ENCODE measurements at regions not wholly inside any gene's neighbourhood (a gene's known extent, or its start where the extent isn't known, plus 50 kb on each side); places are given as distances from the start of the nearest gene placed in this dataset.

DNA sequence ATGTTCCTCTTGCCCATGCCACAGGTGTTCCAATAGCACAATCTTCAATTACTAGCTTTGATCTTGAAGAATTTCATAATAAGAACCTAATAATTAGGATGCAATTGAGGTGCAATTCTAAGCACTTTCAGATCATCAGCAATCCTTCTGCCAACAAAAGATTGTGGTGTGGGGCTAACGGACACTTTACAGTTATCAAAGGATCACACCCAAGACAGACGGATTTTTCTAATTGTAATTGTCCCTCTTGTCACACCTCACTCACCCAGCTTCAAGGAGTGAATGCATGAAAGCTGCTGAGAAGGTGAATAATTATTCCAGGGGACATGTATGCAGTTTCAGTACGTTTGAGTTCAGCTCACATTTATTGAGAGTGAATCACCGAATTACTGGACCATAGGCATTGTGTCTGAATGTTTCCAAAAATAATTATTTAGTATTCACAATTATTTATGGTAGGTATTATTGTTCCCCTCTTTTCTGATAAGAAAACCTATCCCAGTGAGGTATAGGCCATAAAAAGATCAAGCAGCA lies 438.5 kb upstream of the TRIB2 start:
- DNase-seq (ENCODE audit: low read depth in 2 of 2, low spot score in 1 of 2), result no peak

DNA sequence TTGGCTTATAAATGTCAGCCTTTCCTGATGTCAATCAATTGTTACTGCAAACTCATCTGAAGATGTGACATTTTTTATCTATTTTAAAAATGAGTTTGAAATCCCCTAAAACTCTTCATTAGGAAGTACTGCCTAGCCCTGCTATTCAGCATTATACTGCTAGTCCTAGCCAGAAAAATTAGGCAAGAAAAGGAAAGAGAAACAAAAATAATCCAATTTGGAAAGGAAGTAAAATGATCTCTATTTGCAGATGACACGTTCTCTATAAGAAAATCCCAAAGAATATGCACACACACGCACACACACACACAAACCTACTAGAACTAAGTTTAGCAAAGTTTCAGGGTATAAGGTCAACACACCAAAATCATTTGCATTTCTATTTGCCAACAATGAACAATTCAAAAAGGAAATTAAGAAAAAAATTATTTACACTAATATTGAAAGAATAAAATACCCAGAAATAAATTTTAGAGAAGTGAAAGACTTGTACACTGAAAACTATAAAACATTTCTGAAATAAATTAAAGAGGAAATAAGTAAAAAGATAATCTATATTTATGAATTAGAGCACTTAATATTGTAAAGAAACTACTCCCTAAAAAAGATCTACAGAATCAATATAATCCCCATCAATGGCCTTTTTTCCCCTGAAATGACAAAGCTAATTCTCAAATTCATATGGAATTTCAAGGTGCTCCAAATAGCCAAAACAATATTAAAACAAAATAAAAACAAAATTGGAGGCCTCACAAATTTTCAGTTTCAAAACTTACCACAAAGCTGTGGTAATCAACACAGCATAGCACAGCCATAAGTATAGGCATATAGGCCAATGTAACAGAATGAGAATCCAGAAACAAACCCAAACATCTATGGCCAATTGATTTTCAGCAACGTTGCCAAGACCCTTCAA lies 433.7 kb upstream of the TRIB2 start:
- no peak for DNase-seq (ENCODE audit: low read depth in 2 of 2, low spot score in 1 of 2)

DNA sequence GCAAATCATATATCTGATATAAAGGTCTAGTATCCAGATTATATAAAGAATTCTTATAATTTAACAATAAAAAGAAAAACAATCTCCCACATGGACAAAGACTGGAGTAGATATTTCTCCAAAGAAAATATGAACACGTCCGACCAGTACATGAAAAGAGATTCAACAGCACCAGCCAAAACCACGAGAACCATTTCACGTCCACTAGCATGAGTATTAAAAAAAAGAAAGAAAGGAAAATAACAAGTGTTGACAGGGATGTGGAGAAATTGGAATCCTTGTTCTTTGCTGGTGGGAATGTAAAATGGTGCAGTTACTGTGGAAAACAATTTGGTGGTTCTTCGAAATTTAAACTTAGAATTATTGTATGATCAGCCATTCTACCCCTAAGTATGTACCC lies 432.7 kb upstream of the TRIB2 start:
- no peak for DNase-seq (ENCODE audit: low read depth in 2 of 2, low spot score in 1 of 2)

DNA sequence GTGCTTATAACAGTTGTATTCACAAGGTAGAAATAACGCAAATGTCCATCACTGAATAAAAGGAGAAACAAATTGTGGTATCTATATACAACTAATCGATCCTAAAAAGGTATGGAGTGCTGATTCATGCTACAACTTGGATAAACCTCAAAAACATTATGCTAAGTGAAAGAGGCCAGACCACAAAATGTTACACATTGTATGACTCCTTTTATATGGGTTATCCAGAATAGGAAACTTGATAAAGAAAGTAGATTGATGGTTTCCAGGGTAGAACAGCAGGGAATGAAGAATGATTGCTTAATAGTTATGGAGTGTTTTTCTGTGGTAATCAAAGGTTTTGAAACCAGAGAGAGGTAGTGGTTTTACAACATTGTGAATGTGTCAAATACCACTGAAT lies 432.2 kb upstream of the TRIB2 start:
- DNase-seq (ENCODE audit: low read depth in 2 of 2, low spot score in 1 of 2), result no peak

DNA sequence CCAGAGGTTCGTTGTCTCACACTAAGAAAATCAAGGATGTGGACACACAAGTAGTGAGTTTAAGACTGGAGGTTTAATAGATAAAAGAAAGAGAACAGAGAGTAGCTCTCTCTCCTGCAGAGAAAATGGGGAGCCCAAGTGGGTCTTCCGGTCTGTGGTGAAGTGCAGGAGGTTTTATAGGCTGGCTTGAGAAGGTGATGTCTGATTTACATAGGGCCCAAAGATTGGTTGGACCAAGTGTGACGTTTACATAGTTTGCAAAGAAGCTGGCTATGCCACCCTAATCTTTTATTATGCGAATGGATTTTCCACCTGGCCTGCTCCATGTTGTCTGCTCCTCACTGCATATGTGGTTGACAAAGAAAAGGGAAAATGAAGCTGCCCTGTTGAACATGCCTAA lies 430.4 kb upstream of the TRIB2 start:
- no peak for DNase-seq (ENCODE audit: low read depth in 2 of 2, low spot score in 1 of 2)

DNA sequence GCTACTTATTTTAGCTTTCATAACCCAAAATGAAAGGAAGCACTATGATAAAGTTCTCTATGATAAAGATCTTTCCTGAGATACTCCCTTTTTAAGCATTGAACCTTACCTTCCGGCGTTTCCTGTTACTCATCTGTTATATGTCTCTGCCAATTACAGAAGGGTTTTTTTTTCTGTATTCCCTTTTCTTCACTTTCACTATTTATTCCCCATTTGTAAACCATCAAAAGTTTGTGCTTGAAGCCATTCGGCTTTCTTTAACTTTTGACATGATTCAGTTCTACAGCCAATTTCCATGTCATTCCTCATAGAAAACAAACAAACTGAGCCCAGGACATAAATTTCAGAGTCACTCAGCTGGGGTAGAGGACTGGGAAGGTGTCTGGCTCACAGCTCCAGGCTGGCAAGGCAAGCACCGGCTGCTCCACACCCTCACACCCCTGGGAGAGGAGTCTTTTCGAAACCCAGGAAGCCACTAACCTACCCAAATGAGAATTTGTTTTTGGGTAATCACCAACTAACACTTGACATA lies 429.4 kb upstream of the TRIB2 start:
- no peak for DNase-seq (ENCODE audit: low read depth in 2 of 2, low spot score in 1 of 2)

DNA sequence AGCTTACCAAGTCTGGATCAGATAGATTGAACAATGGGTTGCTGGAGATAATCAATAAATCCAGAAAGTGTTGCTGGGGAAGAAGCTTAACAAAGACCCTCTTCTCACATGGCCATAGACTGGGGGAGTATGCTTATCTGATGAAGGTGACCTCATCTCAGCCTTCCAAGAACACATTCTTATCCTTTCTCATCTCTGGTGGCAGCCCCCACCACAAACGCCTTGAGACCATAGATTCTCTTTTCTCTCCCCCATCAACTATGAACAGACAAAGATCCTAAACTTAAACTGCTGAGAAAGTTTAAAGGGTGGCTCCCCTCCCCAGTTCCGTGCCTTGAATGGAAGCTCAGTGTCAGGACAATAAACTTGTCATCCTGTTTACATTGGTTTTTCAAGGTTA lies 428.7 kb upstream of the TRIB2 start:
- no peak for DNase-seq (ENCODE audit: low read depth in 2 of 2, low spot score in 1 of 2)

DNA sequence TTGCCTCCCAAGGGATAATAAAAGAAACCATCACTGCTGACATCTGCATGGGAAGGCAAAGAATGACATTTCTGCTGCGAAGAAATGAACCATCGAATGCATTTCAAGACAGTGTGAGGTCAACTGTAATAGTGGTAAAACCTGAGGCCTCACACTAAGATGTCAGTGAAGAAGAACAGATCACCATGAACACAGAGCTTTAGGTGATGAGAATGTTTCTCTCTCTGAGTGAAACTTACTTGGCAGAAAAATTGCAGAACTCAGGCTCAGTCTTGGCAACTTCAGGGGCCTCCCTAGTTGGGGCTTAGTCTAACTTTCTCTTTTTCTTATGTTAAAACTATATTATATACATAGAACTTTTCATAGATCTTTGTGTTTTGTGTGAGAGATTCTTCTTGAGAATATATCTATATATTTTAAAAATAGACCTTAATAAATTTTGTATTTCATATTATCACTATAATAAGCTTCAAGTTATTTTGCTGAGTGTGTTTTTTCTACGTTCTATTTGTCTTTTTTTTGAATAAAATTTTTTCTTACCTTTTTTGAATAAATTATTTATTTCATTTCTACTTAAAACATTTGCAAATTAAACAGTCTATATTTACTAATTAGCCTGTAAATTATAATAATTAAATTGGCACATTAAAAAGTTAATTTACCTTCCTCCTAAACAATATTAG lies 427.5 kb upstream of the TRIB2 start:
- no peak for DNase-seq (ENCODE audit: low read depth in 2 of 2, low spot score in 1 of 2)

DNA sequence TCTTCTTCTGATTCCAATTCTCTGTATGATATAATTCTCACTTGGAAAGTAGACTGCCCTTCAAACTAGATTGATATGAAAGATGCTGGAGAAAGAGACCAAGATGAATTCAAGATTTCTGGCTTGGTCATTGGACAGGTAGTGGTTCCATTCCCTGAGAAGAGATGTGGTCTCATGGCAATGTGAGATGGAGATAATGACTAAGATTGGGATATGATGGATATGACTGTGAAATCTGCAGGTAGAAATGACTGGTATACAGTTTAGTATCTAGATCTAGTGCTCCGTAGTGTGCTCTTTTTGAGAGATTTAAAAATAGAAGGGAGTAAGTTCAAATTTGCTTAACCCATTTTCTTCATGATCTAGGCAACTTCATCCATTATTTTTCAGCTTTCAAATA lies 425.4 kb upstream of the TRIB2 start:
- DNase-seq (ENCODE audit: low read depth in 2 of 2, low spot score in 1 of 2), result no peak

DNA sequence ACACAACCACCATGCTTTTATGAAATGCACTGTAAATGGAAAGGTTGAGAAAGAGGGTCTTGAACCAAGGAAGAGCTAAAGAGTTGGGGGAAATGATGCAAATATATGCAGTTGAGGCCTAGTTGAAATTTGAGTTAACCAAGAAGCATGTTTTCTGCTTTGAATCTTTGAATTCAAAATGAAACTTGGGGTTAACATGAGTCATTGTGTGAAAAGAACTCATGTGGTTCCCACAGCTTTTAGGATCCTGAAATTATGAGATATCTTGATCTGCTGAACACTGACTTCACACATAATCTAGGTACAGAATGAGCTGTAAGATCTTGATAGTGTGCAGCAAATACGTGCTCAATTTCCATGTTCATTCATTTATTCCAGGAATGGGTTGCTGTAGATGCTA lies 422.9 kb upstream of the TRIB2 start:
- DNase-seq (ENCODE audit: low read depth in 2 of 2, low spot score in 1 of 2), result no peak

DNA sequence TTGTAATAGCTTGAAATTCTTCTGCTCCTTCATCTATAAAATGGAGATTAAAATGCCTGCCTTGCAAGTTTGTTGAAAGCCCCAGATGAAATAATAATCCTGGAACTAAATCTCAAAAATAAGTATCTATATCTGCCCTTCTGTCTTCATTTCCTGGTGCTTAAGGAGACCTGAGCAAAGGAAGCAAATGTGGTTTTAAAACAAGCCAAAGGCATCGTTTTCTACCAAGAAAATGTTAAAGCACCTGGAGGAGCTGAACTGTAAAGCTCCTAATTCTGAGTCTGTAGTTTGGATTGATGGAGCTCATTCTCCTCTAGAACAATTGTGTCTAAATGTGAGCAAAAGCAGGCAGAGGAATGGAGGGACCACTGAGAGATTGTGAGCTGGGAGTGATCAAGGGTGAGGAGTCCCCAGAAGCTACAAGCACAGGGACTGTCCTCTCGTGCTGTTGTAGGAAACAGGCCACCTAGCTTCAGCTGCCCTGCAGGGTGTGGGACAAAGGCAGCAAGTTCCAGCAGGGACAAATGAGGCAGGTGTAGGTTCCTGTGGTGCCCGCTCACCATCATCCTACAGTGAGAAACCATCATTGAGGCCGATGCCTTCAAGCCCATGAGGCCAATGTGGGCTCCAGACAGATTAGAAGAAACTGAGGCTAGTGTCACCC lies 420.7 kb upstream of the TRIB2 start:
- DNase-seq (ENCODE audit: low read depth in 2 of 2, low spot score in 1 of 2), result no peak

DNA sequence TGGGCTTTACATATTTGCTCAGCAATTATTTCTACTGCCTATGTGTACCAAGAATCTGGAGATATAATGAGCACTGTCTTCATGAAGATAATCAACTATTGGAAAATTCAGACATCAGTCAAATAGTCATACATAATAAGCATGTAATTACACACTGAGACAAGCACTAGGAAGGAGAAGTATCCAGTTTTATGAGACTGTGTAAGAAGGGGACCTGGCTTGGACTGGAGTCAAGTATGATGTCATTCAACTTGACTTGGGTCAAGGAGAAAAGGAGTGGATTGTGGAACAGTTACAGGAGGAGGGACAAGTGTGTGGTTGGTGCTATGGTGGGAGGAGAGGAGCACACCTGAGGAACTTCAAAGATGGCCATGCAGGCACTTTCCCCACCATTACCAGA lies 419.8 kb upstream of the TRIB2 start:
- no peak for DNase-seq (ENCODE audit: low read depth in 2 of 2, low spot score in 1 of 2)

DNA sequence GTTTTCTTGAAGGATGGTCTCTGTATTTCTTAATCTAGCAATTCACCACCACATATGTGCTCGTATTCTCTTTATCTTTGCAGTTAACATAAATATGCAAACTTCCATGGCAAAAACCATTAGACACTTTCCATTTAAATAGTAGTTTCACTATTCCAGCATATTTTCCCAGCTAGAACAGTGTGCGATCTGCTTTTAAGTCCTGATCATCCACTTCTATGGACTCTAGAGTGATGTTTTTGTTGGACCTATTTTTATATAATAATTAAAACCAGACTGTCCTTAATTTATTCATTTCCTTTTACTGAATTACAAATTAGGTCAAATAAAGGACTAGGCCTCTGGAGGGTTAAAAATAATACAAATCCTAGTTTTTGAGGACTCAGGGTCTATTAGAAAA lies 418.4 kb upstream of the TRIB2 start:
- DNase-seq (ENCODE audit: low read depth in 2 of 2, low spot score in 1 of 2), result no peak

DNA sequence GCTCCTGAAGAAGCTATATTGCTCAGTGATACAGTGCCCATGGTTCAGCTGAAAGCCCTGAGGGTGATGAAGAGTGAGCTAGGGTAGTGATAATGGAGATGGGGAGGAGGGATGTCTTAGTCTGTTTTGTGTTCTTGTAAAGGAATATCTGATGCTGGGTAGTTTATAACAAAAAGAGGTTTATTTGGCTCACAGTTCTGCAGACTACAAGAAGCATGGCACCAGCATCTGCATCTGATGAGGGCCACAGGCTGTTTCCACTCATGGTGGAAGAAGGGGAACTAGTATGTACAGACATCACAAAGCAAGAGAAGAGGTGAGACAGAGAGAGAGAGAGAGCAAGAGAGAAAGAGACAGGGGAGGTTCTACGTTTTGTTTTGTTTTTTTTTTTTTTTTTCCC lies 417.3 kb upstream of the TRIB2 start:
- no peak for DNase-seq (ENCODE audit: low read depth in 2 of 2, low spot score in 1 of 2)

DNA sequence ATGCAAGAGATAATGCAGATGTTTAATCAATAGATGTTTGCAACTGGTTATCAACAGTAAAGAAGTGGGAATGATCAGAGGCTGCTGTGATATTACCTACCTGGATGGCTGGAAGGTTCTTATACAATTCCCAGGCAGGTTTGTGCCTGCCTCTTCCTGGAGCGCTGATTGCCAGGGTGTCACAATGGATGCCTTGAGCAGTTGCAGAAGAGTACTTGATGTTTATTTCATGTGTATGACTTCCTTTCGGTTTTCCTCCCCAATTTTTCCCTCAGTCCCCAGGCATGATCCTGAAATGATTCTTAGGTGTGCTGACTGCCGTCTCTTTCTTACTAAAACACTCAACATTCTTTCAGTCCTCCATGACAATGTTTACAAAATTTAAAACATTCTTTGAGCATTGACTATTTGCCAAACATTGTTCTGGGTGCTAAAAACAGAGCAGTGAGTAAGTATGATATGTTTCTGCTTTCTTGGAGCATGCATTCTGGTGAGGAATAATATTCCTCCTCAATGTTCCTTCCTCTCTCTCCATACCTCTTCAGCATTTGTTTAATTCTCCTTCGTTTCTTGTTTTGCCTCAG lies 416.6 kb upstream of the TRIB2 start:
- DNase-seq (ENCODE audit: low read depth in 2 of 2, low spot score in 1 of 2), result no peak

DNA sequence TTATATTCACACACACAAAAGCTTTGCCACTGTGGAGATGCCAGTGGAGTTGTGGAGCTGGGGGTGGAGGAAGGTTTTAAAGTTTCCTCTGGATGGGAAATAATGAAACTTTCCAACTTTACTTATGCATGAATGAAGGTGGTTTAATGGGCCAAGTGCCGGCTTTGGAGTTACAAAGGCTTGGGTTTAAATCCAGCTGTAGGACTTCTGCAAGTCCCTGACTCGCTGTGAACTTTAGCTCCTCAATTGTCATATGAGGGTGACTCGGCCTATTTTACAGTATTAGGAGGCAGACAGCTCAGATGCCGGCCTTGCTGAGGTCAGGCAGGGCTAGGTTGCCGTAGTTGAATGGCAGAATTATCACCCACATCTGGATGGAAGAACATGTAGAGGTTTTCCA lies 415.8 kb upstream of the TRIB2 start:
- no peak for DNase-seq (ENCODE audit: low read depth in 2 of 2, low spot score in 1 of 2)

DNA sequence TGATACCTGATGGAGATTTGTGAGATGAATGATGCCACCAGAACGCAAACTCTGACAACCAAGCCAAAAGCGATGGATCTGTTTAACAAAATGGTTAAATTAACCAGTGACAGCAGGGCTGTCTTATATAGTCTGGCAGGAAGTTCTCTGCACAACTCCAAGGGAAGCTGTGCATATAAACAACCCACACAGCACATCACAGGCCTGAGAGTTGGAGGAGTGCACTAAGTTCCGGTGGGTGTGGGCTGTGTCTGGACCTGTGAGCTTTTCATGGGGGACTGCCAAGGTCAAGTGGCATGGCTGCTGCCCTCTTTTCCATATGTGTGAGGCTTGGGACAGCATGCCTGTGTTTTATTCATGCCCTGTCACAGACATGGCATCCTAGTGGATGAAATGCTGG lies 414.6 kb upstream of the TRIB2 start:
- DNase-seq (ENCODE audit: low read depth in 2 of 2, low spot score in 1 of 2), result no peak

DNA sequence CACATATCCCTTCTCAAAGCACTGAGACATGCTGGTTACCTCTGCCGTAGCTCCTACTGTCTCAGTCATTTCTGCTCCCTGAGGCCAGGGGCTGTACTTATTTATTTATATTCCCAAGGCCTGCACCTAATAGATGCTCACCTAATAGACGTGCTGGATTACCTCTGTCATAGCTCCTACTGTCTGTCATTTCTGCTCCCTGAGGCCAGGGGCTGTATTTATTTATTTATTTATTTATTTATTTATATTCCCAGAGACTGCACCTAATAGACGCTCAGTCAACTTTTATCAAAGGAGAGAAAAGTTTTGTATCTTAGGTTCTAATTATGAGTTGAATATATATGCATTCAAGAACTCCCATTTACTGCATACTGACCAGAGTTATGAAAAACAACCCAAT lies 414.0 kb upstream of the TRIB2 start:
- no peak for DNase-seq (ENCODE audit: low read depth in 2 of 2, low spot score in 1 of 2)

DNA sequence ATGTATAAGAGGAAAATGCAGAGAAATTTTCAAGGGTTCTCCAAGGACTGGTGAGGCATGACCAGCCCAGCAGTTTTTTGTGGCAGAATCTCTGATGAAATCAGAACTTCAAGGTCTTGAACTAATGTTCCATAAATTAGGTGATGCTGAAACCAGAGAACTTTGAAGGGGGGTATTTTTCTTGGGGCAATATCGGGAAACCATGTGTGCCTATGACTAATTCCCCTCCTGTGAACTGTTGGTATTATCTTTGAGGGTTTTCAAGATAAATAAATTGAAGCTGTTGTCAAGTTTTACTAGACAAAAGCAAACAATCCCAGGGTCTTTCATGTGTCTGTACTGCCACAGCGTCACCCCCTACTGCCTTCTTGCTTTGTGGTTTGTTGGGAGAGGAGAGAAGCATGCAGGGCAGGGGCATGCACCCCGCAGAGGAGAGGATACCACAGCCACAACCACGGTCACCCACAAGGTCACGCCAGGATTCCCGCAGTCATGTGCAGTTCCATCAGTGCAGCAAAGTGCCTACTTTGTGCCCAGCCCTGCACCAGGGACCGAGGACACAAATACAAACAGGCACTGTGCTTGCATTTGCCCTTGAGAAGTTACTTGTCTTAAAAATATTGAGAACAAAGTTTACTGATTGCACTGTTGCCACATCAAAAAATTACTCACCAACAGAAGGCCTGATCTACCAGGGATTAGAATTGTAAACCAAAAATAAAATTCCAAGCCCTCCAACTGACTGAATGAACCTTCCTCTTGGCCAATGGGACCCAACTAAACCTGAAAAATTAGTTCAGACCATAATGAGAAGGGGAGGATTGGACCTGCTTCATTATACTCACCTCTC lies 413.3 kb upstream of the TRIB2 start:
- DNase-seq (ENCODE audit: low read depth in 2 of 2, low spot score in 1 of 2), result no peak

DNA sequence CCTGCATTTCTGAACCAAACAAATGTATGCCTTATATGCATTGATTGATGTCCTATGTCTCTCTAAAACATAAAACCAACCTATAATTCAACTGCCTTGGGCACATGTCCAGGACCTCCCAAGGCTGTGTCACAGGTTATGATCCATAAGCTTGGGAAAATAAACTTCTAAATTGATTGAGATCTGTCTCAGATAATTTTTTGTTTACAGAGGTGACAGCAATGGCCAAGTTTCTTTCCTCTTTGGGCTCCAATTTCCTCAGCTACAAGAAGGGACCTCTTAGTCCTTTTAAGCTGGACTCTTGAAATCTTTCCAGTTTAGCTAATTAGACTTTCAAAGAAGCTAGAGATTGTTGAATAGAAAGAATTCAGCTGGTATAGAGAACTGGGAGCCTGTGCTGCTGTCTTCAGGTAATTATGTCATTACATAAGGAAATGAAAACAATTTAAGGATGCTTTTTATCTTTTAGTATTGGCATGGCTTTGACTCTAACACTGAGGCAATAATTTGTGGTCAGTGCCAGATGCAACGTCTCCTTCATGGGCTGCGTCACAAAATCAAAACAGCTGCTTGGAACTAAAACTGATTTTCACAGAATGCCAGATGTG lies 412.1 kb upstream of the TRIB2 start:
- DNase-seq (ENCODE audit: low read depth in 2 of 2, low spot score in 1 of 2), result no peak
